T-helper 1 cell treated with Interleukin-12 subunit alpha and Interleukin-12 subunit beta and Interleukin-4 antibody, amounts not matched to agents 30 ng/mL and 1 ng/mL, for 36 hours (primary cell): ENCODE measurements at regions not wholly inside any gene's neighbourhood (a gene's known extent, or its start where the extent isn't known, plus 50 kb on each side); places are given as distances from the start of the nearest gene placed in this dataset.

Source experiments
- intact Hi-C: fragments of 100-400 bp; cut with micrococcal nuclease; formaldehyde crosslinking; loops from one replicate; pipeline ENCODE4 v1.15.1; 2024

DNA sequence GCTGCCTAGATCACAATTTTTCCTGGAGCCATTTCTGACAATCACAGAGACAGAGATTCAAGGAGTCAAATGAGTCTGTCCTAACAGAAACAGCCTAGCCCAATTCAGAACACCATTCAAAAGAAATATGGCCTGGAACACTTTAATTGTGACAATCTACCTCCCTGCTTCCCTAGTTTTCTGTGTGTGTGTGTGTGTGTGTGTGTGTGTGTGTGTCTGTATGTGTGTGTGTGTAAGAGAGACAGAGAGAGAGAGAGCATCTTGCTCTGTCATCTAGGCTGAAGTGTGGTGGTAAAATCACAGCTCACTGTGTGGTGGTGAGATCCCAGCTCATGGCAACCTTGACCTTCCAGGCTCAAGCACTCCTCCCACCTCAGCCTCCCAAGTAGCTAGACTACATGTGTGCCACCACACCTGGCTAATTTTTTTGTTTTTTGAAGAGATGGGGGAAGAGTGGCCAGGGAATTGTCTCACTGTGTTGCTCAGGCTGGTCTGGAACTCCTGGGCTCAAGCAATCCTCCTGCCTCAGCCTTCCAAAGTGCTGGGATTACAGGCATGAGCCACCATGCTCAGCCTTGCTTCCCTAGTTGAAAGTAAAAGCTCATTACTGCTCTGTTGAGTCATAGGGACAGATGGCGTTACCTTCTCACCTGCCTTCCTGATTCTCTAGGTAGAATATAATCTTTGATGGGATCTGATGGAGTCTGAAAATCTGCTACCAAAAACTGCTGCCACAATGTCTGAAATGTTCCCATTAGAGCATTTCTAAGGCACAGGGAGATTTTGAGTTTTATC lies 89.6 kb upstream of the BEND6 start:
- intact Hi-C loops = no loop called here

DNA sequence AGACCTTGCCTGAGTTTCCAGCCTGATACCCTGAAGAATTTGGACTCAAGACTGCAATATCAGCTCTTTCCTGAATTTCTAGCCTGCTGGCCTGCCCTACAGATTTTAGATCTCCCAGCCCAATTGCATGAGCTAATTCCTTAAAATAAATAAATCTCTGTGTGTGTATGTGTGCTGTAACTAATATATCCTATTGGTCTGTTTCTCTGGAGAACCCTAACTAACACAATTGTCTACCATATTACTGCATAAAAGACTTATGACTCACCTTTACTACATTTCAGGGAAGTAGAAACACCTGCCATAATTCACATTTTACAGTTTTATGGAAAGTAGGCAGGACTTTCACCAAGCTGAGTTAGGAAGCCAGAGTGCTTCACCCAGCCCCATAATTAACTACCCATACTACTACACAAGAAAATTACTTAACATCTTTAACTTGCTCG lies 90.7 kb upstream of the BEND6 start:
- intact Hi-C loops = no loop called here

DNA sequence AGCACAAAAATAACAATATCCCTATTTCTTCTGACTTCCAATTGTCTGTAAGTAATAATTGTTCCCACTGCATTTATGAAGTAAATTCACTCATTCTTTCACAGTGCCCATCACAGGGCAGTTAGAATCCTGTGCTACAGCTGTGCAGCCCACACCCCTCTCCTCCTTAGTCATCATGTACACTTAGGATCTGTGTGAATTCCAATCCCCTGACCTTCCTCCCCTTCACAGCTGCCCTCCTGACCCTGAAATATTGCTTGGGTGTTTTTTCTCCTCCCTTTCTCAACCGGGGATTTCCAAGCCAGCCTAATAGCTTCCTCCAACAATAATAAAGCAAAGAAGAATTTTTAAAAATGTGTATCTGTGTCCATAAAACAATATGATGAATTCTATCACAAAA lies 91.5 kb upstream of the BEND6 start:
- intact Hi-C loops = no loop called here

DNA sequence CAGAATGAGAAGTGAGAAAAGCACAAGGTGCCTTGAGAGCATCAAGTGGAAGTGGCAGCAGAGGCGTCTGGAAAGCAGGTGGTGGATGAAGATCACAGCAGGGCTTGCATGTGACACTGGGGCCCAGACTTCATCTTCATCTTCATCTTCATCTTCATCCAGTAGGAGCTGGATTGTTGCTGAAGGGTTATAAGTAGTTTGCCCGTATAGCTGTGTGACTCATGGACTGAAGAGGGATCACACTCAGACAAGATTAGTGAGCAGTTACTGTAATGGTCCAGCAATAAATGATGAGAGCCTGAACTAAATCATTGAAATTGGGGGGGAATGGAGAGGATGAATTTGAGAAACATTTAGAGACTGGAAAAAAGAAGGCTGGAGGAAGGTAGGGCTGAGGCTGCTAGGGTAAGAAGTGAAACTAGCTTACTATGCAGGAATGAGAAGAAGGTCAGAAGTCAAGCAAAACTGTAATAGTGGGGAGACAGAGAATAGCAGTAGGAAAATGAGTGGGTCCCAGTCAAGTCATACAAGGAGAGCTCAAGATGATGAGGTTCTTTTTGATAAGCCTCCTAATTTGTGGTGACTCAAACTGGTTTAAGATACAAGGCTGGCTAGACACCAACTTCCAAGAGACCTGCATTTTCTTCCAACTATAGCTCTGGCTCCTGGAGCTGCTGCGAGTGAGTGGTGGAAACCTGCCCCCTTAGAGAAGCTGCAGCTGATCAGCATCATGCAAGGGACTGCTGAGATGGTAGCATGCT lies 92.3 kb upstream of the BEND6 start:
- intact Hi-C loops = loop anchor here (1.0 kb wide), 1 partner anchor 9 kb away; no protein-coding TSS in a partner anchor

DNA sequence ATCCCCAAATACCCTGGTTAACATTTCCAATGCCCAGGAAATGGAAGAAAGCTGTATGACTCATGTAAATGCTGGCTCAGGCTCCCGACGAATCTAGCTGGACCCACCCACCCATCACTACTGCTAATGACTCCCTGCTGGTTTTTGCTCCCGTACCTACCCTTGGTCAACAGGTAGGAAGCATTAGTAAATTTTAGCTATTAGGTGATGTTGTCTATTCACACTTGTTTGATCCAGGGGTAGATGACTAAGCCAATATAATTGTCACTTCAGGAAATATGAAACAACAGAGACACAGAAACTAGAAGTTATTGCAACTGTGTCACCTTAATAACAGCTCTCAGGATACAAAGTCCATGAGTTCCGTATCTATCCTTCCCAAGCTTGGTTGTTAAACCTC lies 94.4 kb upstream of the BEND6 start:
- intact Hi-C loops = no loop called here

DNA sequence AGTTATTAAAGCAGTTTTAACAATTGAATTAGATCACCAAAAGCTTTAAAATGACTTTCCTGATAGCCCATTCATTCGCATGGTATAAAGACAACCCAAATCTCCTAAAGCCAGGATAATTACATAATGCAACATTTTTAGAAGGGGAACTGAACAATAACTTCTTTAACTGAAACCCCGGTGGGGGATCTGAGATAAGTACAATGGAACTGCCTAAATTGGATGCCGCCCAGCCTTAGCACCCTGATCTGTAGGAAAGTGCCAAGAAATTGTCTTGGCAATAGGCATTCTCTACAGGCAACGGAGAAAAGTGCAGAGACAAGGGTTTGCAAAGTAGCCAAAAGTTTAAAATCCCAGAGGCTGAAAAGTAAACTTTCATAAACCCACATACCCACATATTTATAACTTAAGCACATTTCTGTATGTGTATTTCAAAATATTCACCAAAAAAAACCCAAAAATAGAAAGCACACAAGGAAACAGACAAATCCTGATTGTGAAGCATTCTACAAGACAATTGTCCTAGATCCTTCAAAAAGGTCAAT lies 98.8 kb upstream of the BEND6 start:
- intact Hi-C loops = no loop called here

DNA sequence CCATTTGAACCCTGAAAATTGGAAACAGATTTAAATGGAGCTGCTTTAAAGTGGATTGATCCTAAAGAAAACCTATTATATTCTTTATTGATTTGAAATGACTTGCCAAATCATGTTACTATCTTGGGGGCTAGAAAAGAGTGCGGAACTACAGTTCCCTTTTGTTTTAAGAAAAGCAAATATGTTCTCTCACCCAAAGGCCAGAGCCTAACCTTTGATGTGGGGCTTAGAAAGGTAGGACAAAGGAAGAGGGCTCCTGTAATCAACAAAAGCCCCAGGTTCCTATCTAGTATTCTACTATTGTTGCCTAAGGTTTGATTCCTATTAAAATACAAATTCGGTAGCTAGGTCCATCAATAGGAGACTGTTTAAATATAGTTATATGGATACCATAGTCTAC lies 100.8 kb upstream of the BEND6 start:
- intact Hi-C loops = loop anchor here (5.0 kb wide), 1 partner anchor 168 kb away; no protein-coding TSS in a partner anchor

DNA sequence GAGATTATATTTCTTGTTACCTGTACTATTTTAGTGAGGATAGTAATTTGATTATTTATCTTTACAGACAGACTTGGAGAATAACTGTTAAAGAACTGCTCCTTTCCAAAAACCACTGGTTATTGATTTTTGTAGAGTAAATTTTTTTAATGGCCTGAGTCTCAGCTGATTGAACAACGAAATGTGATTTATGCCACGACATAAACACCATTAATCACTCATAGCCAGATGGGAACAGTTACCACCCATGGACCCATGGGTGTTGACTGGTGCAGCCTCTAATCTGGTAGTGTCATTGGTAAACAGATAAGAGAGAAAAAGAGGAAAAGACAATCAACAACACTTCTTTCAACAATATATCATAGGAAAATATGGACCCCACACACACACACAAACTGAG lies 101.4 kb upstream of the BEND6 start:
- intact Hi-C loops = loop anchor here (1.0 to 5.0 kb wide), 3 partner anchors 9 to 463 kb away; partner anchors contain the start of gene PRIM2

DNA sequence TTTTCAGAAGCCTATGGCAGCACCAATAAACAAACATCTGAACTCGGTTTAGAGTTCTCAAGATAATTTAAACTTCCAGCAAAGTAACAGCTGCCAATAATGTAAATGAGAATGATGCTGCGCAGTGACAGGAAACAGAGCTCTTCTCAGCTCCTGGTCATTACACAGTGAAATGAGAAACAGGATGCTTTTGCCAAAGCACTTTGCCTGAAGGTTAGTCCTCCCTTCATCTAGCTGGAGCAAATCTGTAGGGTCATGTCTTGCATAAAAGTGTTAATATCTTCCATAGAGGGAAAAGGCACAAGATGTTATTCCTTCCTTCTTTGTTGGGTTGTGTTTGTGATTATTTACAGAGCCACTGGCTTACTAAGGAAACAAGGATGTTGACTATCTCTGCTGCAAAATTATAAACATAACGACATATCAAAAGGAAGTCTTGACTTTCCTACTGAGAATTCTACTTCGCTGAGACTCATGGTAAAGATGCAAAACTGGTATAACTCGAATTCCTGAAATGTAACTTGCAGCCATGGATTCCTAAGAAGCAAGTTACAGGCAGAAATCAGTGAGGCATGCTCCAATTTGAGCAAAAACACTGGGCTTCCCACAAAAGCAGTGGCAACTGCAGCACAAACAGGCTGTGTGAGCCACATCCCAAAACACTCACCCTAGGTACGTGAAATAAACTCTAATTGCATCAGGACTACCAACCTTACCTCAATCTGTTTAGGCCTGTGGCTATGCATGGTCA lies 102.5 kb upstream of the BEND6 start:
- intact Hi-C loops = loop anchor here (1.0 to 5.0 kb wide), 4 partner anchors 10 to 464 kb away; partner anchors contain the start of gene PRIM2

DNA sequence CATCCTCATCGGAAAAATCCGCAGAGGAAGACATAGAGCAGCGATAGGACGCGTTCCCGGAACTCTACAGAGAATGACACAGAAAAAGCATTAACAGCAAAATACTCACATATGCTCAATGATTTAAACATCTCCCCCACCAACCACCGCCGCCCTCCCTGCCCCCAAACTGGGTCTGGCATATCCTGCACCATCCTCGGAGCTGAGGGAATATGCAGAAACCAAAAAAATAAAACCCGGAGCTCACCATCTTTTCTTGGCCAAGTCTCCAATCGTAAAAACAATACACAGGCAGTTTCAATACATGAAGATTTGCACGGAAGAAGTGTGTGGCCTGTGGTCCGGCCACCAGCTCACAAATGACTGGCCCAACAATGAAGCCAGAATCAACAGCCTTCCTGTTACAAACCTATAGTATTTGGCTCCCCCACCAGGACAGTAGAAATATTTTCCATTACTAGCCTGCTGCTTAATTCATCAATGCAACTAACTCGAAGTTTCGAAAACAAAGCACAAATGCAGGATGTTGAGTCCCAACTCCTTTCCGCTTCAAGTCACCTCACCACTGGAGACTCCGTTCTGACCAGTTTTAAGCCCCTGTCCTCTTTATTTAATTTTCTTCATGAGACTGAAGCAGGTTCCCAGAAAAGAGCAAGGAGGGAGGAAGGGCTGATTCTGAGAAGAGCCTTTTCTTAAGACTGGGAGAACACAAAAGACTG lies 103.2 kb upstream of the BEND6 start:
- intact Hi-C loops = loop anchor here (1.0 to 5.0 kb wide), 9 partner anchors 39 to 492 kb away; partner anchors contain the start of genes BAG2 and PRIM2

DNA sequence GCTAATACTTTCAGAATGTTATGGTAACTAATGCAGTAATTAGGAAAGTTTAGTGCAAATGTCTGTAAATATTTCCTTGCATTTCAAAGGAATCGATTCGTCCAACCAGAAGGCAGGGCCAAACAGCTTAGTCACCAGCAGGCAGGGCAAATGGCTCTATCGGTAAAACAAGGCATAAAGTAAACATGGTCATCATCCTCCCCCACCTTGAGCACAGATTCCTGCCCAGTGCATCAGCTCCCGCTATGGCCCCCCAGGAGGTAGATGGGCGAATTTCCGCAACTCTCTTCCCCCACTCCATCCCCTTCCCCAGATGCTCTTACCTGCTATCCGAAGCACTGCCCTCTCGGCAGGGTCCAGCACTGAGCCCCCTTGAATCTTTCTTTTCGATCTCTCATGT lies 103.8 kb upstream of the BEND6 start:
- intact Hi-C loops = loop anchor here (1.0 to 5.0 kb wide), 7 partner anchors 40 to 492 kb away; partner anchors contain the start of gene BAG2

DNA sequence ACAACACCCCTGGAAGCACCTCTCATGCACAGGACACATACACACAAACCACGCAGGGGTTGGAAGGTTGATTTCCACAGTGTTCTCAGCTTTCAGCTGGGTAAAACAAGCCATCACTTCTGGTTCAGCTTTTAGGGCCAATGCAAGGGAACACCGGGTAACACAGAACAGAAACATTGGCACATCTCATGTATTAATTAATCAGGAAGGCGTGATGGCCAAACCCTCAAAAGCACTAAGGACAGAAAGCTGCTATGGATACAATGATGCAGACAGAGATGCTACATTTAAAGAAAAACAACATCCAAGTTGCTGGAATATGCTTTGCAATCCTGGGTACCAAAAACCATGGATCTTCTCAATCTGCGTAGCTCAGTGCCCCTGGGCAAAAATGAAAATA lies 104.3 kb upstream of the BEND6 start:
- intact Hi-C loops = loop anchor here (1.0 to 5.0 kb wide), 7 partner anchors 40 to 491 kb away; partner anchors contain the start of gene BAG2

DNA sequence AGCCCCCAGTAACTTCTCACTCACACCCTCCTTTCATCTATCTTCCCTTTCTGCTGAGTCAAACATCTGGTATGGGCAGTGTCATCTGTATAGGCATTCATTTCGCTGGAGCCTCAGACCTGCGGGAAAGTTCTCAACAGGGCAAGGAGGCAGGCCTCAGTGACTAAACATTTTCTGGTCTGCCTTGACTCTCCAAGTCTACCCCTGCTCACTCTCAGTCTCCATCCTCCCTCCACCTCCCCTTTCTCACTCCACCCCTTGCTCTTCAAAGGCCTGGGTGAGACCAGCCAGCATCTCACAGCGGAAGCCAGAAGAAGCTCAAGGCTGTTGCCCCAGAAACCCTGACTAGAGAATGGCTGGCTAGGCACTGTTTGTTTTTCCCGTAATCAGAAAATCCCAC lies 105.0 kb upstream of the BEND6 start:
- intact Hi-C loops = loop anchor here (2.0 to 5.0 kb wide), 3 partner anchors 41 to 323 kb away; partner anchors contain the start of gene BAG2

DNA sequence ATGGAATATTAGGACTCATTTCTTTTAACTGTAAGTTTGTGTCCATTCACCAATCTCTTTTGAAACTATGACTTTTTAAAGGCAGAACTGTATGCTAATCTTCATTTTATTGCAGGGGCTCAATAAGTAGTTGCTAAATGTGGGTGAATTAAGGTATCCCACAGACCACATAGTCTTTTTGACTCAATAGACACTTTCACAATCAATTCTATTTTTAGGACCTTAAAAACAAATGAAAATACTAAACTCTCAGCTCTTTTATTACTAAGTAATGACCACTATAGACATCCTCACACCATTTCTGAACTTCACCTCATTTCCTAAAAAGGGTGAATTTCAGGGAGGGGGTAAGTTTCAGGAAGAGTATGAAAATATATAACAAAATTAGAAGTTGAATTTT lies 106.8 kb upstream of the BEND6 start:
- intact Hi-C loops = no loop called here

DNA sequence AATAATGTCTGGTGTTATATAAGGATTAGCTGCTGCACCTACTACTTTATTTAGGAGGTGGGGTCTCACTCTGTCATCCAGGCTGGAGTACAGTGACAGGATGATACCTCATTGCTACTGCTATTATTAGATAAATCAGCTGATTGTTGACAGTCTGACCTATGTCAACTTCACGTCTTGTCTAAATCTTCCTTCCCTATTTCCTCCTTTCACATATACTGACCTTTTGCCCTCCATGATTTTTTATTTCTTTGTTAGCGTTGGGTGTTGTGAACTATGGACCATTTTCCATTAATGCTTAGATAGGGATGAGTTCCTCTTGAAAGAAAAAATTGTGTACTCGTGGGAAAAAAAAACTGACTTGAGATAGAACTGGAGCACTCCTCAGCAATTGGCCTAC lies 109.9 kb upstream of the BEND6 start:
- intact Hi-C loops = loop anchor here (2.0 kb wide), 1 partner anchor 110 kb away; the partner anchor contains the start of gene BEND6

DNA sequence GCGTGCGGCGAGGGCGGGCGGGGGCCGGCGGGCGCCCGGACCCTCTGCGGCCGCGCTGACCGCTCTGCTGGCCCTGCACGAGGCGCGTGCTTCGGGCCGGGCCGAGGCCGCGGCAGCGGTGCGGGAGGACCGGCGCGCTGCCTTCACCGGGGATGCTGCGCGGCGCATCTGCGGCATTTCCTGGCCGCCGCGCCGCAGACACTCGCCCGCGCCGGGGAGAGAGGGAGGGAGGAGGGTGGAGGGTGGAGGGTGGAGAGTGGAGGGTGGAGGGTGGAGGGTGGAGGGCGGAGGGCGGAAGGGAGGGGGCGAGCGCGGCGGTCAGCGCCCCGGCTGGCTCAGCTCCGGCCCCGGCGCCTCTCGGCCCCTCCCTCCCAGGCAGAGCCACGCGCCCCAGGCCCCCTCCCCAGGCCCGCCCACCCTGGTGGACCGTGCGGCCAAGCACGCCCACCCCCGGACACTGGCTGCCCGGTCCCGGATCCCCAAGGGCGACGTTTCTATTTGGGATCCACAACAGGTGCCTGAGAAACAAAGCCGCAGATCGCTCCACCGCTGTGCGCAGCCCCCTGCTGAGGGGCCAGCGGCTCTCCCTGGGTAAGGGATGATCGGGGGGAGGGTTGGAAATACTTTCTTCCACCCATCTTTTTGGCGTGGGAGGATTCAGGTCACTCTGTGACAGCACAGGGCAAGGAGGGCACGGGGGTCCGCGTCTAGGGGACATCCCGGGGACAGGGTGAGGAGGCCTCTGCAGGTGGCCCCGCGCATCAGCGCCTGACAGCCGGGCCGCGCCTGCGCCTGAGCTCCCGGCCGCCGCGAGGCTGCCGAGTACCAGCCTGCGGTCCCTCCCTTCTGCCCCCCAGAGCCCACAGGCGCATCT lies 111.2 kb upstream of the BEND6 start:
- intact Hi-C loops = loop anchor here (2.0 to 5.0 kb wide), 5 partner anchors 111 to 485 kb away; partner anchors contain the start of genes BEND6 and RAB23

DNA sequence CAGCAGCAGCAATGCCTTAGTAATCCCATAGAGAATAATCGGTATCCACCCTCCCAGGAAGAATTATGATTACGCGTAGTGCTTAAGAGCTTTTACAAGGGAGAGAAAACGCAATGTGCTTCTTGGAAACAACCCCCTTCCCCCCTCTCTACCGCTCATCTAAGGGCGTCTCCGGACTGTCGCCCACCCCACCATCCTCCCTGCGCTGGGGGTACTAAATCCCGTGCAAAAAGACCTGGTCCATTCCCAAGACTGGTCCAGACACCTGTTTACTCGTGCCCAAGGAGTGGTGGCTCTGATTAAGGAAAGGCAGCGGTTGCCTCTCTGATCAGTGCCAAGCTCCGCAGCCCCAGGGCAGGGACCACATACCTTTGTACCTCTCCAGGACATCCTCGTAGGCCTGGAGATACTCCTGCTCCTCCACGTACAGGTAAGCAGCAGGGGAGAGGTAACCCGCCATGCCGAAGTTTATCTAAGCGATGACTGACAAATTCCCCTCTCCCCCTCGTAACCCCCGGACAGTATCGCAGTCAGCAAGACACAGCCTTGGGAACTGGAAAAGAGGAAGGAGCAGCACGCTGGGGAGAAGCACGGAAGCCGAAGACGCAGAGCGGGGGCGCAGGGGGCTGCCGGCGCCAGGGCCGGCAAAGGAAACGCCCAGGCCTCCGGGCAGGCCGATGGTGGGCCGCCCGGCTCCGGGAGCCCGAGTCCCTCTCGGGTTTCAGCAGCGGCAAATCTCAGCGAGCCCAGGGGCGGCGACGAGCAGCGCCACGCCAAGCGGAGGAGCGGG lies 112.0 kb upstream of the BEND6 start:
- intact Hi-C loops = loop anchor here (2.0 to 5.0 kb wide), 4 partner anchors 244 to 484 kb away; partner anchors contain the start of gene RAB23

DNA sequence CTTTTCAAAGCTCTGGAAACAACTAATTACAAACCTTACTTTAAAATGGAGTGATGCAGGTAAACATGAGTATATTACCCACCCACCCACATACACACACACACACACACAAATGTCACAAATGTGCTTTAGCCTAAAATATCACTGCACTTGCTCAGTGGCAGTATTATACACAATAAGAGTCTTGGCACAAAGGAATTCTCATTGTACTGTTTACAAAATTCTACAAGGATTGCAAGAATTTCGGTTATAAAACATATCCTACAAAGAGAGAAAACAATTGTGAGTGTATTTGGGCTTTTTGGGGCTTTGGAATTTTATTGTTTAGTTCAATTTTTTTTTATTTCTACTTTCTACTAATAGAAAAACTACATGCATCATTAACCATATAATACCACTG lies 113.2 kb upstream of the BEND6 start:
- intact Hi-C loops = loop anchor here (2.0 to 5.0 kb wide), 4 partner anchors 246 to 483 kb away; partner anchors contain the start of gene RAB23
